Spleen (tissue), 11 donors: ENCODE measurements at regions not wholly inside any gene's neighbourhood (a gene's known extent, or its start where the extent isn't known, plus 50 kb on each side); places are given as distances from the start of the nearest gene placed in this dataset.
A peak's percentile ranks its signal among the peaks of the same experiment; 100 is the strongest.

Source experiments
- DNase-seq: peaks from one replicate; pipeline ENCODE4 v3.0.0-alpha.2; 2020
- H3K27ac ChIP-seq, 8 donors: fragments of 200-600 bp; sonication (generic) in 7 of 8; 1 replicate in 4 of 8; 2 replicates in 4 of 8; pipeline versions ENCODE4 v1.5.0 to v1.8.0; 2016 to 2021; ENCODE audit warnings: inconsistent platforms in 4 of 8, mild to moderate bottlenecking in 4 of 8, moderate library complexity in 1 of 8
- H3K27me3 ChIP-seq, 7 donors: fragments of 200-600 bp; sonication (generic) in 6 of 7; replicated peaks in 1 of 7; 1 replicate in 4 of 7; 2 replicates in 3 of 7; pipeline versions ENCODE4 v1.5.0 to v1.8.0; 2016 to 2021; ENCODE audit warnings: inconsistent platforms in 3 of 7, mild to moderate bottlenecking in 1 of 7
- H3K36me3 ChIP-seq, 6 donors: fragments of 200-600 bp; sonication (generic) in 5 of 6; 1 replicate in 4 of 6; 2 replicates in 2 of 6; pipeline versions ENCODE4 v1.5.0 to v1.8.0; 2016 to 2021; ENCODE audit warnings: inconsistent platforms in 2 of 6
- H3K4me1 ChIP-seq, 6 donors: fragments of 200-600 bp; sonication (generic) in 5 of 6; 1 replicate in 3 of 6; 2 replicates in 3 of 6; pipeline versions ENCODE4 v1.5.0 to v1.8.0; 2016 to 2021; ENCODE audit warnings: inconsistent platforms in 3 of 6
- H3K4me3 ChIP-seq, 8 donors: fragments of 200-600 bp; sonication (generic) in 7 of 8; 1 replicate in 4 of 8; 2 replicates in 4 of 8; pipeline versions ENCODE4 v1.5.0 to v1.8.0; 2016 to 2021; ENCODE audit warnings: inconsistent platforms in 4 of 8, mild to moderate bottlenecking in 4 of 8, moderate library complexity in 2 of 8
- H3K9me3 ChIP-seq, 8 donors: fragments of 200-600 bp; sonication (generic) in 7 of 8; 1 replicate in 4 of 8; 2 replicates in 4 of 8; pipeline versions ENCODE4 v1.5.0 to v1.8.0; 2016 to 2021; ENCODE audit warnings: inconsistent platforms in 4 of 8
- CTCF ChIP-seq, 11 experiments: fragments of 200-600 bp in 7 of 11; fragments of 450-650 bp in 4 of 11; sonication (generic) in 4 of 11; IDR thresholded peaks in 8 of 11; conservative IDR thresholded peaks in 3 of 11; 1 replicate in 7 of 11; 2 replicates in 4 of 11; pipeline versions ENCODE4 v1.4.0 to v1.8.0; 2016 to 2021; ENCODE audit warnings: antibody characterized with exemption in 11 of 11, inconsistent platforms in 4 of 11, mild to moderate bottlenecking in 1 of 11
- POLR2A ChIP-seq, 3 donors: fragments of 450-650 bp; IDR thresholded peaks; one replicate each; pipeline ENCODE4 v1.5.1; 2017; ENCODE audit warnings: antibody characterized with exemption in 3 of 3, mild to moderate bottlenecking in 1 of 3
- POLR2AphosphoS5 ChIP-seq, 3 donors: sonication (generic); formaldehyde crosslinking; IDR thresholded peaks; one replicate each; pipeline ENCODE4 v1.5.1; 2017; ENCODE audit warnings: antibody characterized with exemption in 3 of 3
- WGBS, 5 donors: extraction: QIAGEN DNeasy Blood & Tissue Kit in 3 of 5; methylation state at CpG; one replicate each; pipeline versions ENCODE4 v1.1.5 to v1.1.7; 2013 to 2018; 5-methylcytosine and 5-hydroxymethylcytosine counted together
- intact Hi-C: fragments of 100-400 bp; cut with DNase I; formaldehyde crosslinking; loops from one replicate; pipeline ENCODE4 v1.15.0; 2023; ENCODE audit warnings: low total_unique reads
- donor health status: healthy with polysubstance abuse.
- donor health status: DM: no; HTN: no; CAD: no; lungs with moderate emphysema.
- donor health status: DM: no; HTN: no; CAD: no.
- donor health status: Bipolar disorder and iron deficiency.
- donor health status: healthy.
- donor health status: DM: no; HTN: no; CAD: no.
- donor health status: DM: yes; HTN: yes; CAD: no.

GRCh38 chr9:31519011-31519410, 865.4 kb upstream of the ACO1 start:
- Histone ChIP-seq H3K36me3 (no peaks in the 10 kb centered on the region), H3K9me3 (no peaks in the 10 kb centered on the region), H3K27me3 (no peaks in the 10 kb centered on the region), H3K27ac (no peak overlapping the region), H3K4me3 (no peak overlapping the region), H3K4me1 (no peaks in the 10 kb centered on the region)
- WGBS, 5 donors = 59 to 94% (median 86%) methylated on average over 3 to 6 of the region's 6 CpGs
- TF ChIP-seq CTCF (IDR thresholded peaks at IDR 0.05 in 8 of 11, conservative IDR thresholded peaks at IDR 0.05 in 3 of 11) (no peak), POLR2AphosphoS5 (IDR thresholded peaks at IDR 0.05) (no peak), POLR2A (IDR thresholded peaks at IDR 0.05) (no peak)
- intact Hi-C loops = no loop called here
- DNase-seq = peak; percentile 68

- DNase-seq = no peak
- Histone ChIP-seq H3K27me3 (no peaks in the 10 kb centered on the region), H3K36me3 (no peaks in the 10 kb centered on the region), H3K27ac (no peak overlapping the region), H3K9me3 (no peaks in the 10 kb centered on the region), H3K4me1 (no peaks in the 10 kb centered on the region), H3K4me3 (no peak overlapping the region)
- intact Hi-C loops = no loop called here
- 63 to 79% (median 65%) methylated on average over 5 of the region's 5 CpGs for WGBS, 5 donors
- TF ChIP-seq POLR2AphosphoS5 (IDR thresholded peaks at IDR 0.05) (no peak), CTCF (IDR thresholded peaks at IDR 0.05 in 8 of 11, conservative IDR thresholded peaks at IDR 0.05 in 3 of 11) (no peak), POLR2A (IDR thresholded peaks at IDR 0.05) (no peak)
Observed at GRCh38 chr9:31519424-31519823, 865.0 kb upstream of the ACO1 start.

GRCh38 chr9:31519826-31520225, 864.6 kb upstream of the ACO1 start:
- Histone ChIP-seq H3K4me3 (no peak overlapping the region), H3K27me3 (no peaks in the 10 kb centered on the region), H3K4me1 (no peaks in the 10 kb centered on the region), H3K36me3 (no peaks in the 10 kb centered on the region), H3K27ac (no peak overlapping the region), H3K9me3 (no peaks in the 10 kb centered on the region)
- intact Hi-C loops = no loop called here
- TF ChIP-seq POLR2AphosphoS5 (IDR thresholded peaks at IDR 0.05) = no peak
- no peak for TF ChIP-seq CTCF (IDR thresholded peaks at IDR 0.05 in 8 of 11, conservative IDR thresholded peaks at IDR 0.05 in 3 of 11)
- TF ChIP-seq POLR2A (IDR thresholded peaks at IDR 0.05) = no peak
- 61 to 82% (median 76%) methylated on average over 2 of the region's 2 CpGs for WGBS, 5 donors
- DNase-seq = no peak

GRCh38 chr9:31520301-31521085, 864.0 kb upstream of the ACO1 start:
- intact Hi-C loops = no loop called here
- peaks cover 0 to 2% (median 0%) of the 10 kb centered on the region in 8 donors for H3K9me3 ChIP-seq

More at GRCh38 chr9:31520301-31521085, 864.0 kb upstream of the ACO1 start:
- DNase-seq = no peak
- Histone ChIP-seq H3K4me1 (no peaks in the 10 kb centered on the region), H3K4me3 (no peak overlapping the region), H3K36me3 (no peaks in the 10 kb centered on the region), H3K27ac (no peak overlapping the region), H3K27me3 (no peaks in the 10 kb centered on the region)
- TF ChIP-seq POLR2AphosphoS5 (IDR thresholded peaks at IDR 0.05) (no peak), CTCF (IDR thresholded peaks at IDR 0.05 in 8 of 11, conservative IDR thresholded peaks at IDR 0.05 in 3 of 11) (no peak), POLR2A (IDR thresholded peaks at IDR 0.05) (no peak)
- 73 to 88% (median 76%) methylated on average over 3 of the region's 3 CpGs for WGBS, 5 donors
